HG03460 (cell line): ENCODE measurements at regions not wholly inside any gene's neighbourhood (a gene's known extent, or its start where the extent isn't known, plus 50 kb on each side); places are given as distances from the start of the nearest gene placed in this dataset.

Experiments
- ATAC-seq: cut with Tn5 transposase; IDR thresholded peaks from one replicate; pipeline ENCODE4 v1.9.1; 2021; ENCODE audit not compliant: unreplicated experiment

GRCh38 chr3:139235192-139235591, 108.6 kb upstream of the MRPS22 start:
- ATAC-seq: no peak

GRCh38 chr3:139236336-139236735, 107.5 kb upstream of the MRPS22 start:
- no peak for ATAC-seq

GRCh38 chr3:139238281-139239030, 105.4 kb upstream of the MRPS22 start:
- ATAC-seq: no peak

- no peak for ATAC-seq
Measured at GRCh38 chr3:139239550-139239949, 104.3 kb upstream of the MRPS22 start.

GRCh38 chr3:139241783-139242182, 102.0 kb upstream of the MRPS22 start:
- no peak for ATAC-seq

- no peak for ATAC-seq
Measured at GRCh38 chr3:139243710-139244109, 100.1 kb upstream of the MRPS22 start.

GRCh38 chr3:139248593-139249255, 95.1 kb upstream of the MRPS22 start:
- no peak for ATAC-seq

GRCh38 chr3:139251529-139251928, 92.3 kb upstream of the MRPS22 start:
- ATAC-seq: no peak

- ATAC-seq: no peak
Measured at GRCh38 chr3:139252719-139253118, 91.1 kb upstream of the MRPS22 start.

GRCh38 chr3:139258276-139258675, 85.5 kb upstream of the MRPS22 start:
- ATAC-seq: no peak

- ATAC-seq: no peak
Measured at GRCh38 chr3:139259398-139259797, 84.4 kb upstream of the MRPS22 start.

GRCh38 chr3:139260041-139260486, 83.8 kb upstream of the MRPS22 start:
- no peak for ATAC-seq

GRCh38 chr3:139260793-139261736, 82.8 kb upstream of the MRPS22 start:
- ATAC-seq: no peak

GRCh38 chr3:139261754-139262586, 81.8 kb upstream of the MRPS22 start:
- no peak for ATAC-seq

- no peak for ATAC-seq
Measured at GRCh38 chr3:139263798-139264197, 80.0 kb upstream of the MRPS22 start.

- no peak for ATAC-seq
Measured at GRCh38 chr3:139264375-139264774, 79.4 kb upstream of the MRPS22 start.

GRCh38 chr3:139265131-139266016, 78.4 kb upstream of the MRPS22 start:
- ATAC-seq: no peak

- no peak for ATAC-seq
Measured at GRCh38 chr3:139267300-139268246, 76.2 kb upstream of the MRPS22 start.
